ENCODE measurements at regions not wholly inside any gene's neighbourhood (a gene's known extent, or its start where the extent isn't known, plus 50 kb on each side); places are given as distances from the start of the nearest gene placed in this dataset.

- no peak for DNase-seq
These were observed 125.3 kb upstream of the B3GAT1 start for GRCh38 chr11:134537296-134537695.

GRCh38 chr11:134536677-134537076 is 124.6 kb upstream of the B3GAT1 start:
- DNase-seq = no peak

GRCh38 chr11:134536219-134536618 is 124.2 kb upstream of the B3GAT1 start:
- DNase-seq = no peak

- DNase-seq = no peak
These were observed 123.3 kb upstream of the B3GAT1 start for GRCh38 chr11:134535029-134536025.

- no peak for DNase-seq
These were observed 121.5 kb upstream of the B3GAT1 start for GRCh38 chr11:134533511-134533910.

- DNase-seq = no peak
These were observed 120.9 kb upstream of the B3GAT1 start for GRCh38 chr11:134532921-134533421.

- no peak for DNase-seq
These were observed 120.3 kb upstream of the B3GAT1 start for GRCh38 chr11:134532131-134532920.

- no peak for DNase-seq
These were observed 119.5 kb upstream of the B3GAT1 start for GRCh38 chr11:134531327-134532130.

- no peak for DNase-seq
These were observed 118.7 kb upstream of the B3GAT1 start for GRCh38 chr11:134530636-134531326.

- no peak for DNase-seq
These were observed 117.4 kb upstream of the B3GAT1 start for GRCh38 chr11:134529212-134530096.

- DNase-seq = no peak
These were observed 116.4 kb upstream of the B3GAT1 start for GRCh38 chr11:134528453-134528852.

GRCh38 chr11:134527382-134528243 is 115.6 kb upstream of the B3GAT1 start:
- DNase-seq = no peak

GRCh38 chr11:134524896-134525845 is 113.1 kb upstream of the B3GAT1 start:
- DNase-seq = no peak

GRCh38 chr11:134524201-134524600 is 112.2 kb upstream of the B3GAT1 start:
- no peak for DNase-seq

GRCh38 chr11:134522782-134523570 is 110.9 kb upstream of the B3GAT1 start:
- no peak for DNase-seq

- DNase-seq = no peak
These were observed 109.6 kb upstream of the B3GAT1 start for GRCh38 chr11:134521452-134522289.

GRCh38 chr11:134521001-134521400 is 109.0 kb upstream of the B3GAT1 start:
- no peak for DNase-seq

All from CD4-positive, alpha-beta T cell treated with Interleukin-10 for 1 hour (primary cell).